Nephron (organoid): ENCODE measurements at regions not wholly inside any gene's neighbourhood (a gene's known extent, or its start where the extent isn't known, plus 50 kb on each side); places are given as distances from the start of the nearest gene placed in this dataset.

Experiments used
- H3K27ac Mint-ChIP-seq, 3 experiments: 2 replicates each; pipeline ENCODE4 v1.8.0; 2020; ENCODE audit warnings: mixed read lengths in 3 of 3, mild to moderate bottlenecking in 2 of 3, moderate library complexity in 1 of 3
- H3K27me3 Mint-ChIP-seq: 2 replicates; pipeline ENCODE4 v1.8.0; 2021; ENCODE audit warnings: low read depth, mild to moderate bottlenecking, moderate library complexity, mixed read lengths
- H3K36me3 Mint-ChIP-seq: 2 replicates; pipeline ENCODE4 v1.8.0; 2020; ENCODE audit warnings: low read depth, mixed read lengths
- H3K4me1 Mint-ChIP-seq: 2 replicates; pipeline ENCODE4 v1.8.0; 2020; ENCODE audit warnings: mixed read lengths
- H3K4me3 Mint-ChIP-seq, 3 experiments: 2 replicates each; pipeline ENCODE4 v1.8.0; 2020; ENCODE audit warnings: mild to moderate bottlenecking in 3 of 3, mixed read lengths in 3 of 3, moderate library complexity in 2 of 3
- H3K9me3 Mint-ChIP-seq: 2 replicates; pipeline ENCODE4 v1.8.0; 2020; ENCODE audit warnings: mixed read lengths
- TF ChIP-seq, protein P1 (sequence below), 3 experiments: fragments of 200-600 bp; sonication (generic); IDR thresholded peaks; one replicate each; pipeline ENCODE4 v1.5.0; 2021; ENCODE audit warnings: antibody characterized with exemption in 3 of 3; ENCODE audit not compliant: unreplicated experiment in 3 of 3

DNA sequence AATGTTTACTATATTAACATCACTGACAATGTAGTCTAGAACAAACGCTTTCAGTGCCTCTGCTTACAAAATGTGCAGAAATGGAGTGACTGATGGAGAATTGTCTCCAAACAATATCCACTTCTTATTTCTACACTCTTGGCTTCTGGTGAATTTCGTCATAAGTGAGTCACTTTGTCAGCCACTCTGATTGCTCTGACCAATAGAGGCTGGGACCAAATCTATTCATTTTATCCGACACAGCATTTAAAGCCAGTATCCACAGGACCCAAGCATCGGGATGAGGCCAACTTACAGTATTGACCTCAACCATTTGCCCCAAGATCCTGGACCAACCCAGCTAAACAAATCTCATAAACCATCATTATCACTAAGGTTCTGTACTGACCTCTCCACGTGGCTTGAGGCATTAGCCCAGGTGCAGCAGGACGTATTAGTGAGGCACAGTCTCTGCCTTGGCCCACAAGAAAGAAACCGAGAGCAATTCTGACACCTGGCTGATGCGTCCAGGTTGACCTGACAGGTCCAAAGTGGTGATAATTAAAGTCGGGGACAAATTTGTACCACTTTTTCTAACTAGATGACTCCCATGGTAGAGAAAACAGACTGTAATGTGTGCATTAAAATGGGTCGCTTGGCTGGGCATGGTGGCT, 53.3 kb upstream of the ERO1B start:
- Mint-ChIP-seq H3K4me1 (no peaks in the 10 kb centered on the region), H3K27me3 (peaks cover 8% of the 10 kb centered on the region), H3K4me3 (no peak overlapping the region), H3K9me3 (no peaks in the 10 kb centered on the region), H3K36me3 (no peaks in the 10 kb centered on the region), H3K27ac (no peak overlapping the region)
- TF ChIP-seq, protein P1, sequence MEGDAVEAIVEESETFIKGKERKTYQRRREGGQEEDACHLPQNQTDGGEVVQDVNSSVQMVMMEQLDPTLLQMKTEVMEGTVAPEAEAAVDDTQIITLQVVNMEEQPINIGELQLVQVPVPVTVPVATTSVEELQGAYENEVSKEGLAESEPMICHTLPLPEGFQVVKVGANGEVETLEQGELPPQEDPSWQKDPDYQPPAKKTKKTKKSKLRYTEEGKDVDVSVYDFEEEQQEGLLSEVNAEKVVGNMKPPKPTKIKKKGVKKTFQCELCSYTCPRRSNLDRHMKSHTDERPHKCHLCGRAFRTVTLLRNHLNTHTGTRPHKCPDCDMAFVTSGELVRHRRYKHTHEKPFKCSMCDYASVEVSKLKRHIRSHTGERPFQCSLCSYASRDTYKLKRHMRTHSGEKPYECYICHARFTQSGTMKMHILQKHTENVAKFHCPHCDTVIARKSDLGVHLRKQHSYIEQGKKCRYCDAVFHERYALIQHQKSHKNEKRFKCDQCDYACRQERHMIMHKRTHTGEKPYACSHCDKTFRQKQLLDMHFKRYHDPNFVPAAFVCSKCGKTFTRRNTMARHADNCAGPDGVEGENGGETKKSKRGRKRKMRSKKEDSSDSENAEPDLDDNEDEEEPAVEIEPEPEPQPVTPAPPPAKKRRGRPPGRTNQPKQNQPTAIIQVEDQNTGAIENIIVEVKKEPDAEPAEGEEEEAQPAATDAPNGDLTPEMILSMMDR (IDR thresholded peaks at IDR 0.05; ENCODE audit: unreplicated experiment in 3 of 3): no peak

DNA sequence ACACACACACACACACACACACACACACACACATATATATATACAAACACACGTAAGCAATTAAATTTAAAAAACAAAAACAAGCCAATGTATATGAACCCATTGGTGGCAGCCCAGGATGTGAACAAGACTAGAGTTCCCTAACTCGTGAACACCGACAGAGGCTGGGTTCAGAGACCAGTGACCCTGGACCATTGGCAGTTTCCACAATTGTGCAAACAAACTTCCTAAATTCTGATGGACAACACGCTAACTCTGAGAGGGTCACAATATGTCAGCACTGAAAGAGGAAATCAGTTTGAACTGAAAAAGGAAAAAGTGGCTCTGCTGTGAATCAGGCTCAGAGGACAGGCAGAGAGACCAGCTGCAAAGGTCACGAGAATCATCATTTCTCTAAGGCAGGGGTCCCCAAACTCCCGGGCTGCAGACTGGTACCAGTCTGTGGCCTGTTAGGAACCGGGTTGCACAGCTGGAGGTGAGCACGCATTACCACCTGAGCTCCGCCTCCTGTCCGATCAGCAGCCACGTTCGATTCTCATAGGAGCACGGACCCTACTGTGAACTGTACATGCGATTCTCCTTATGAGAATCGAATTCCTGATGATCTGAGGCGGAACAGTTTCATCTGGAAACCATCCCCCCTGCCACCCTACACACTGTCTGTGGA, 50.5 kb upstream of the ERO1B start:
- Mint-ChIP-seq H3K4me3 (no peak overlapping the region), H3K27ac (no peak overlapping the region), H3K27me3 (peaks cover 4% of the 10 kb centered on the region), H3K4me1 (no peaks in the 10 kb centered on the region), H3K36me3 (no peaks in the 10 kb centered on the region), H3K9me3 (no peaks in the 10 kb centered on the region)
- TF ChIP-seq, protein P1 (IDR thresholded peaks at IDR 0.05; ENCODE audit: unreplicated experiment in 3 of 3): no peak
